SK-N-SH (cell line): ENCODE measurements at regions not wholly inside any gene's neighbourhood (a gene's known extent, or its start where the extent isn't known, plus 50 kb on each side); places are given as distances from the start of the nearest gene placed in this dataset.
A peak's percentile ranks its signal among the peaks of the same experiment; 100 is the strongest.

Source experiments
- CTCF ChIA-PET: fragments of 300-600, 350-600 bp; formaldehyde crosslinking; extraction: SDS; loops from one replicate; lab custom pipeline; 2021; lab: Yijun Ruan, JAX
- POLR2A ChIA-PET: fragments of 350-600 bp; sonication (Branson Sonifier 250); formaldehyde crosslinking; extraction: SDS; loops from one replicate; lab custom pipeline; 2020; ENCODE audit warnings: antibody characterized with exemption, inconsistent platforms; lab: Yijun Ruan, JAX
- DNase-seq: peaks from one replicate; pipeline ENCODE4 v3.0.0; 2012
- H2AFZ ChIP-seq: fragments of 200-600 bp; sonication (generic); 2 replicates; pipeline ENCODE4 v1.8.1; 2016; ENCODE audit warnings: antibody characterized with exemption, mild to moderate bottlenecking, low read depth
- H3F3A ChIP-seq: fragments of 200-600 bp; sonication (generic); replicated peaks from 2 replicates; pipeline ENCODE3; 2016; ENCODE audit warnings: antibody characterized with exemption, mild to moderate bottlenecking; ENCODE audit not compliant: insufficient read depth
- H3K27ac ChIP-seq, 2 experiments: fragments of 200-500 bp in 1 of 2; fragments of 200-600 bp in 1 of 2; sonication (Bioruptor generic) in 1 of 2; sonication (generic), shearing (Covaris generic) in 1 of 2; 2 replicates each; pipeline versions ENCODE4 v1.5.1 to v1.6.1; 2014 to 2016; ENCODE audit warnings: low read depth in 2 of 2, inconsistent platforms in 1 of 2, low read length in 1 of 2, mild to moderate bottlenecking in 1 of 2, mixed read lengths in 1 of 2
- H3K27me3 ChIP-seq: fragments of 200-600 bp; sonication (generic), shearing (Covaris generic); 2 replicates; pipeline ENCODE4 v1.6.1; 2016; ENCODE audit warnings: mixed run types; ENCODE audit not compliant: insufficient read depth
- H3K36me3 ChIP-seq, 2 experiments: fragments of 200-500 bp in 1 of 2; fragments of 200-600 bp in 1 of 2; sonication (Bioruptor generic) in 1 of 2; sonication (generic) in 1 of 2; replicated peaks in 1 of 2; 2 replicates each; pipeline versions ENCODE3 to v1.5.1; 2014 to 2016; ENCODE audit warnings: low read length in 1 of 2, mild to moderate bottlenecking in 1 of 2; ENCODE audit not compliant: insufficient read depth in 2 of 2, control insufficient read depth in 1 of 2
- H3K4me1 ChIP-seq, 2 experiments: fragments of 200-500 bp in 1 of 2; fragments of 200-600 bp in 1 of 2; sonication (Bioruptor generic) in 1 of 2; sonication (generic), shearing (Covaris generic) in 1 of 2; 2 replicates each; pipeline versions ENCODE4 v1.5.1 to v1.6.1; 2014 to 2016; ENCODE audit warnings: low read depth in 1 of 2, low read length in 1 of 2, mixed run types in 1 of 2; ENCODE audit not compliant: insufficient read depth in 2 of 2, control insufficient read depth in 1 of 2
- H3K4me2 ChIP-seq: fragments of 200-600 bp; sonication (generic), shearing (Covaris generic); 2 replicates; pipeline ENCODE4 v1.6.1; 2017; ENCODE audit warnings: mixed run types
- H3K4me3 ChIP-seq, 2 experiments: fragments of 200-500 bp in 1 of 2; fragments of 200-600 bp in 1 of 2; sonication (Bioruptor generic) in 1 of 2; sonication (generic), shearing (Covaris generic) in 1 of 2; 2 replicates each; pipeline versions ENCODE4 v1.5.1 to v1.8.1; 2014 to 2016; ENCODE audit warnings: low read depth in 2 of 2, inconsistent platforms in 1 of 2, low read length in 1 of 2, mild to moderate bottlenecking in 1 of 2, mixed read lengths in 1 of 2, moderate library complexity in 1 of 2
- H3K79me2 ChIP-seq: fragments of 200-600 bp; sonication (generic); 2 replicates; pipeline ENCODE4 v1.8.1; 2017; ENCODE audit warnings: mild to moderate bottlenecking; ENCODE audit not compliant: insufficient read depth
- H3K9ac ChIP-seq: fragments of 200-600 bp; sonication (generic); 2 replicates; pipeline ENCODE4 v1.6.1; 2017; ENCODE audit warnings: mixed run types
- H3K9me2 ChIP-seq: fragments of 200-600 bp; sonication (generic); 2 replicates; pipeline ENCODE4 v1.6.1; 2017; ENCODE audit warnings: mixed run types
- H3K9me3 ChIP-seq: fragments of 200-600 bp; sonication (generic); 2 replicates; pipeline ENCODE4 v1.6.1; 2017; ENCODE audit warnings: mixed run types, mild to moderate bottlenecking, moderate library complexity
- H4K20me1 ChIP-seq: fragments of 200-600 bp; sonication (generic); 2 replicates; pipeline ENCODE4 v1.6.1; 2017; ENCODE audit warnings: mild to moderate bottlenecking, mixed run types; ENCODE audit not compliant: insufficient read depth
- CTCF ChIP-seq: fragments of 200-600 bp; sonication (generic); IDR thresholded peaks from 2 replicates; pipeline ENCODE4 v1.6.1; 2017; ENCODE audit warnings: antibody characterized with exemption, mild to moderate bottlenecking, moderate library complexity
- ELF1 ChIP-seq: IDR thresholded peaks from 2 replicates; pipeline ENCODE4 v1.4.0; 2012
- FOSL2 ChIP-seq: IDR thresholded peaks from 2 replicates; pipeline ENCODE4 v1.4.0; 2012; ENCODE audit warnings: low read depth, mild to moderate bottlenecking, moderate library complexity, borderline replicate concordance
- FOXJ3 ChIP-seq: sonication (generic); formaldehyde crosslinking; IDR thresholded peaks from 2 replicates; pipeline ENCODE4 v1.5.1; 2020; ENCODE audit warnings: mild to moderate bottlenecking, missing genetic modification reagents
- MAX ChIP-seq: IDR thresholded peaks from 2 replicates; pipeline ENCODE4 v1.4.0; 2012; ENCODE audit warnings: low read depth
- MXI1 ChIP-seq: IDR thresholded peaks from 2 replicates; pipeline ENCODE4 v1.6.1; 2012; ENCODE audit warnings: mild to moderate bottlenecking, low read depth, low read length, improper control_type of control experiment
- NFIC ChIP-seq: IDR thresholded peaks from 2 replicates; pipeline ENCODE4 v1.4.0; 2012; ENCODE audit warnings: borderline replicate concordance
- NRF1 ChIP-seq: IDR thresholded peaks from 2 replicates; pipeline ENCODE4 v1.6.1; 2012; ENCODE audit warnings: low read depth, mild to moderate bottlenecking, low read length
- RAD21 ChIP-seq: IDR thresholded peaks from 2 replicates; pipeline ENCODE4 v1.6.1; 2012; ENCODE audit warnings: mild to moderate bottlenecking, low read length
- RCOR1 ChIP-seq: fragments of 150-350 bp; IDR thresholded peaks from 2 replicates; pipeline ENCODE4 v1.6.1; 2017; ENCODE audit warnings: antibody characterized with exemption, low read length
- RXRA ChIP-seq: IDR thresholded peaks from 2 replicates; pipeline ENCODE4 v1.4.0; 2012; ENCODE audit warnings: low read depth, mild to moderate bottlenecking, borderline replicate concordance
- SIN3A ChIP-seq: IDR thresholded peaks from 2 replicates; pipeline ENCODE4 v1.6.1; 2012; ENCODE audit warnings: low read depth, mild to moderate bottlenecking, low read length, moderate library complexity, borderline replicate concordance
- TCF12 ChIP-seq: IDR thresholded peaks from 2 replicates; pipeline ENCODE4 v1.4.0; 2012
- TEAD4 ChIP-seq: IDR thresholded peaks from 2 replicates; pipeline ENCODE4 v1.4.0; 2012; ENCODE audit warnings: mild to moderate bottlenecking, borderline replicate concordance; ENCODE audit not compliant: insufficient read depth
- USF1 ChIP-seq: IDR thresholded peaks from 2 replicates; pipeline ENCODE4 v1.4.0; 2012; ENCODE audit warnings: low read depth, borderline replicate concordance
- USF2 ChIP-seq: fragments of 150-350 bp; IDR thresholded peaks from 2 replicates; pipeline ENCODE4 v1.6.1; 2017; ENCODE audit warnings: antibody characterized with exemption, low read length, low read depth, borderline replicate concordance
- WGBS: methylation state at CpG from one replicate; pipeline ENCODE4 v1.1.6; 2017; ENCODE audit warnings: low lambda C conversion rate; 5-methylcytosine and 5-hydroxymethylcytosine counted together
- TF ChIP-seq, protein P1 (sequence below): IDR thresholded peaks from 2 replicates; pipeline ENCODE4 v1.6.1; 2012; ENCODE audit warnings: mild to moderate bottlenecking, low read depth, low read length, moderate library complexity

DNA sequence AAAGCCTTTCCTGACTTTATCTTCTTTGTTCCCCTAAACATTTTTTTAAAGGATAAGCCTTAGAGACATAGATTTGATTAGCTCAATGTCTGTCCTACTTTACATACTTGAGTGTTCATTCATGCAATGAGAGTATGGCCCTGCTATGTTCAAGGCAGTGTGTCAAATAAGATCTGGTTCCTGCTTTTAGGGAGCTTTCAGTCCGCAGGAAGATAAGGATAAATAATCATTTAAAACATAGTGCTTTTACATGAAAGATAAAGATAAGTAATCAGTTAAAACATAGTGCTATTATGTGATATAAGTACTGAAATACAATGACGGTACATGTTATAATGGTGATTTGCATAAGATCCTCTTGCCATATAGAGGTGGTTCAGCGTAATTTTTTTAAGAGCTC is 378.3 kb upstream of the PRICKLE1 start (continued):
- TF ChIP-seq USF1 (no peak), TEAD4 (no peak), RXRA (no peak), FOXJ3 (CRISPR knock-in tag) (no peak), MXI1 (no peak), FOSL2 (no peak), USF2 (no peak), ELF1 (no peak), RCOR1 (peak; percentile 22; the same call in 1 of the 2 replicates), RAD21 (peak; percentile 28), NFIC (no peak), MAX (no peak), SIN3A (no peak), CTCF (no peak)

DNA sequence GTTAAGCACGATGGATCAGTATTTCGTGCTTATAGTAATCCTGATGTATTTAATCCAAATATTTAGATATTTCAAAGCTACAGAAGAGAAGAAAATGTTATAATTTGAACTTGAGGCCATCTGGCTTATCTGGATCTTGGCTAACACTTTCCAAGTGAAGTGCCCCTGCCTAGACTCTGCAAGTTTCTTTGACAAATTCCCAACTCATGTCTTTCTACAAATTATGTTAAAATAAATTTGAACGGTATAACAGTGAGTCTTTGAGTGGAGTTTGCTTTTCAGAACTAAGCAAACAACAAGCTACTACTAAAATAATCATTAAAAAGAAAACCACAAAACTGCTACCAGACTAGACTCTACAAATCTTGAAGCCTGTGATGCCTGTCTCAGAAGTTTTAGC is 374.4 kb upstream of the PRICKLE1 start:
- Histone ChIP-seq H3K9me2 (no peaks in the 10 kb centered on the region), H2AFZ (no peak overlapping the region), H3K9ac (no peak overlapping the region), H3K27me3 (no peaks in the 10 kb centered on the region), H3F3A (no peaks in the 10 kb centered on the region), H3K4me3 (no peak overlapping the region), H3K79me2 (no peaks in the 10 kb centered on the region), H3K4me1 (no peaks in the 10 kb centered on the region; a peak in 1 of 4 replicates), H3K9me3 (no peaks in the 10 kb centered on the region), H3K27ac (no peak overlapping the region), H3K36me3 (no peaks in the 10 kb centered on the region), H4K20me1 (no peaks in the 10 kb centered on the region), H3K4me2 (no peak overlapping the region)
- no peak for TF ChIP-seq TCF12
- no peak for TF ChIP-seq RAD21
- TF ChIP-seq NRF1 = no peak
- TF ChIP-seq, protein P1, sequence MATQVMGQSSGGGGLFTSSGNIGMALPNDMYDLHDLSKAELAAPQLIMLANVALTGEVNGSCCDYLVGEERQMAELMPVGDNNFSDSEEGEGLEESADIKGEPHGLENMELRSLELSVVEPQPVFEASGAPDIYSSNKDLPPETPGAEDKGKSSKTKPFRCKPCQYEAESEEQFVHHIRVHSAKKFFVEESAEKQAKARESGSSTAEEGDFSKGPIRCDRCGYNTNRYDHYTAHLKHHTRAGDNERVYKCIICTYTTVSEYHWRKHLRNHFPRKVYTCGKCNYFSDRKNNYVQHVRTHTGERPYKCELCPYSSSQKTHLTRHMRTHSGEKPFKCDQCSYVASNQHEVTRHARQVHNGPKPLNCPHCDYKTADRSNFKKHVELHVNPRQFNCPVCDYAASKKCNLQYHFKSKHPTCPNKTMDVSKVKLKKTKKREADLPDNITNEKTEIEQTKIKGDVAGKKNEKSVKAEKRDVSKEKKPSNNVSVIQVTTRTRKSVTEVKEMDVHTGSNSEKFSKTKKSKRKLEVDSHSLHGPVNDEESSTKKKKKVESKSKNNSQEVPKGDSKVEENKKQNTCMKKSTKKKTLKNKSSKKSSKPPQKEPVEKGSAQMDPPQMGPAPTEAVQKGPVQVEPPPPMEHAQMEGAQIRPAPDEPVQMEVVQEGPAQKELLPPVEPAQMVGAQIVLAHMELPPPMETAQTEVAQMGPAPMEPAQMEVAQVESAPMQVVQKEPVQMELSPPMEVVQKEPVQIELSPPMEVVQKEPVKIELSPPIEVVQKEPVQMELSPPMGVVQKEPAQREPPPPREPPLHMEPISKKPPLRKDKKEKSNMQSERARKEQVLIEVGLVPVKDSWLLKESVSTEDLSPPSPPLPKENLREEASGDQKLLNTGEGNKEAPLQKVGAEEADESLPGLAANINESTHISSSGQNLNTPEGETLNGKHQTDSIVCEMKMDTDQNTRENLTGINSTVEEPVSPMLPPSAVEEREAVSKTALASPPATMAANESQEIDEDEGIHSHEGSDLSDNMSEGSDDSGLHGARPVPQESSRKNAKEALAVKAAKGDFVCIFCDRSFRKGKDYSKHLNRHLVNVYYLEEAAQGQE = no peak
- no peak for DNase-seq
- 49% methylated on average over 3 of the region's 3 CpGs for WGBS
- CTCF ChIA-PET = interaction anchor here (1.0 to 1.1 kb wide), 3 partner anchors 37 to 482 kb away, joined by 3 to 4 read pairs (median 4); no protein-coding TSS in a partner anchor
- POLR2A ChIA-PET = no interaction called here
